Psoas muscle (tissue), 7 donors: ENCODE measurements at regions not wholly inside any gene's neighbourhood (a gene's known extent, or its start where the extent isn't known, plus 50 kb on each side); places are given as distances from the start of the nearest gene placed in this dataset.
"Not testable (repeated sequence)": the region's sequence is repeated elsewhere in the genome, so short reads cannot be mapped to it uniquely, and the experiment has no call there.

ENCODE experiments used
- ATAC-seq, 4 donors: fragments of 200-7000 bp; cut with Tn5 transposase; one replicate each; pipeline ENCODE4 v1.9.1; 2020; ENCODE audit warnings: moderate library complexity in 3 of 4, mild to moderate bottlenecking in 2 of 4
- DNase-seq, 2 donors: peaks; one replicate each; pipeline ENCODE4 v3.0.0-alpha.2; 2020
- H3K27ac ChIP-seq: fragments of 200-600 bp; one replicate; pipeline ENCODE4 v1.8.0; 2022
- H3K27me3 ChIP-seq, 3 donors: fragments of 200-600 bp in 1 of 3; one replicate each; pipeline versions ENCODE4 v1.6.1 to v1.8.0; 2013 to 2022; ENCODE audit warnings: low read length in 2 of 3, mild to moderate bottlenecking in 2 of 3, moderate library complexity in 1 of 3; ENCODE audit not compliant: insufficient read depth in 3 of 3
- H3K36me3 ChIP-seq, 2 donors: fragments of 200-600 bp in 1 of 2; one replicate each; pipeline versions ENCODE4 v1.6.1 to v1.8.0; 2013 to 2022; ENCODE audit warnings: low read depth in 1 of 2, mild to moderate bottlenecking in 1 of 2, moderate library complexity in 1 of 2; ENCODE audit not compliant: insufficient read depth in 1 of 2
- H3K4me1 ChIP-seq: fragments of 200-600 bp; one replicate; pipeline ENCODE4 v1.8.0; 2022
- H3K4me3 ChIP-seq: fragments of 200-600 bp; one replicate; pipeline ENCODE4 v1.8.0; 2022; ENCODE audit warnings: mild to moderate bottlenecking
- H3K9me3 ChIP-seq: fragments of 200-600 bp; one replicate; pipeline ENCODE4 v1.8.0; 2022
- CTCF ChIP-seq: fragments of 200-600 bp; IDR thresholded peaks from one replicate; pipeline ENCODE4 v1.8.0; 2022; ENCODE audit warnings: antibody characterized with exemption
- WGBS, 3 donors: extraction: QIAGEN DNeasy Blood & Tissue Kit; methylation state at CpG; one replicate each; pipeline versions ENCODE4 v1.1.6 to v1.1.7; 2013; 5-methylcytosine and 5-hydroxymethylcytosine counted together
- intact Hi-C, 2 donors: fragments of 100-400 bp; cut with DNase I; formaldehyde crosslinking; loops; one replicate each; pipeline versions ENCODE4 v1.11.0 to v1.14.2; 2022
- donor health status: healthy with polysubstance abuse.
- donor health status: DM: no; HTN: no; CAD: no; lungs with moderate emphysema.
- donor health status: Bipolar disorder and iron deficiency.
- donor health status: healthy.
- donor health status: DM: yes; HTN: yes; CAD: no.
- donor health status: DM: no; HTN: no; CAD: no.
- donor health status: DM: yes; HTN: yes; CAD: no.

GRCh38 chr19:30848636-30849425 lies 476.6 kb downstream of the ZNF536 start:
- ATAC-seq (no peak), DNase-seq (no peak)
- TF ChIP-seq CTCF, result no peak
- no peaks in the 10 kb centered on the region for H3K36me3 ChIP-seq
- intact Hi-C loops, result no loop called here
- WGBS, 3 donors, result 68 to 69% (median 69%) methylated on average over 9 of the region's 9 CpGs
- H3K4me1 ChIP-seq, result no peaks in the 10 kb centered on the region
- H3K4me3 ChIP-seq, result no peak overlapping the region
- no peaks in the 10 kb centered on the region for H3K27me3 ChIP-seq
- no peaks in the 10 kb centered on the region for H3K9me3 ChIP-seq
- no peak overlapping the region for H3K27ac ChIP-seq

- WGBS, 3 donors, result 89 to 96% (median 90%) methylated on average over 13 of the region's 13 CpGs
- H3K27ac ChIP-seq, result no peak overlapping the region
- DNase-seq (no peak), ATAC-seq (no peak)
- H3K4me1 ChIP-seq, result no peaks in the 10 kb centered on the region
- H3K36me3 ChIP-seq, result no peaks in the 10 kb centered on the region
- H3K4me3 ChIP-seq, result no peak overlapping the region
- H3K9me3 ChIP-seq, result no peaks in the 10 kb centered on the region
- H3K27me3 ChIP-seq, result no peaks in the 10 kb centered on the region
- TF ChIP-seq CTCF, result no peak
- intact Hi-C loops, result no loop called here
These were observed 473.9 kb downstream of the ZNF536 start for GRCh38 chr19:30846102-30846501.

- WGBS, 3 donors, result 80 to 85% (median 84%) methylated on average over 8 of the region's 8 CpGs
- ATAC-seq, result no peak
- H3K36me3 ChIP-seq, result no peaks in the 10 kb centered on the region
- intact Hi-C loops, result no loop called here
- no peak overlapping the region for H3K4me3 ChIP-seq
- no peaks in the 10 kb centered on the region for H3K4me1 ChIP-seq
- H3K27me3 ChIP-seq, result no peaks in the 10 kb centered on the region
- H3K27ac ChIP-seq, result no peak overlapping the region
- no peaks in the 10 kb centered on the region for H3K9me3 ChIP-seq
- TF ChIP-seq CTCF, result no peak
- DNase-seq, result no peak
These were observed 470.7 kb downstream of the ZNF536 start for GRCh38 chr19:30842926-30843325.

GRCh38 chr19:30841934-30842333 lies 469.8 kb downstream of the ZNF536 start:
- H3K27ac ChIP-seq, result no peak overlapping the region
- no peak for TF ChIP-seq CTCF
- WGBS, 3 donors, result 92 to 97% (median 95%) methylated on average over 5 of the region's 5 CpGs
- no peaks in the 10 kb centered on the region for H3K27me3 ChIP-seq
- H3K4me3 ChIP-seq, result no peak overlapping the region
- H3K36me3 ChIP-seq, result no peaks in the 10 kb centered on the region
- no peaks in the 10 kb centered on the region for H3K9me3 ChIP-seq
- intact Hi-C loops, result no loop called here
- ATAC-seq (no peak), DNase-seq (no peak)
- no peaks in the 10 kb centered on the region for H3K4me1 ChIP-seq

- no peak for ATAC-seq
- Histone ChIP-seq H3K4me1 (no peaks in the 10 kb centered on the region), H3K9me3 (no peaks in the 10 kb centered on the region), H3K36me3 (no peaks in the 10 kb centered on the region), H3K27me3 (no peaks in the 10 kb centered on the region), H3K27ac (no peak overlapping the region), H3K4me3 (no peak overlapping the region)
- no peak for TF ChIP-seq CTCF
- intact Hi-C loops, result no loop called here
- 71 to 75% (median 73%) methylated on average over 5 of the region's 5 CpGs for WGBS, 3 donors
- DNase-seq, result no peak
These were observed 458.7 kb downstream of the ZNF536 start for GRCh38 chr19:30830875-30831274.

GRCh38 chr19:30825505-30825904 lies 453.3 kb downstream of the ZNF536 start:
- H3K9me3 ChIP-seq, intact Hi-C loops, H3K36me3 ChIP-seq, ATAC-seq, H3K4me3 ChIP-seq, H3K27ac ChIP-seq, H3K4me1 ChIP-seq, H3K27me3 ChIP-seq, DNase-seq: not testable (repeated sequence)
- WGBS, 3 donors, result 91 to 93% (median 92%) methylated on average over 5 of the region's 5 CpGs
